Common myeloid progenitor, CD34-positive (primary cell): ENCODE measurements at regions not wholly inside any gene's neighbourhood (a gene's known extent, or its start where the extent isn't known, plus 50 kb on each side); places are given as distances from the start of the nearest gene placed in this dataset.

Source experiments
- CTCF ChIA-PET: fragments of 350-600 bp; sonication (Branson Sonifier 250); formaldehyde crosslinking; loops from one replicate; lab custom pipeline; 2021; ENCODE audit warnings: antibody characterized with exemption; lab: Charles Lee
- POLR2A ChIA-PET: fragments of 350-600 bp; sonication (Branson Sonifier 250); formaldehyde crosslinking; loops from one replicate; lab custom pipeline; 2021; ENCODE audit warnings: antibody characterized with exemption; lab: Charles Lee
- DNase-seq, 3 donors: peaks; one replicate each; pipeline versions ENCODE4 v3.0.0 to v3.0.0-alpha.2; 2013
- H3K27ac ChIP-seq, 2 experiments: 1 replicate in 1 of 2; 2 replicates in 1 of 2; pipeline ENCODE4 v1.7.0; 2013; ENCODE audit warnings: inconsistent platforms in 2 of 2, low read length in 2 of 2, mild to moderate bottlenecking in 2 of 2, low read depth in 1 of 2, moderate library complexity in 1 of 2; ENCODE audit not compliant: severe bottlenecking in 2 of 2, insufficient read depth in 1 of 2, poor library complexity in 1 of 2
- H3K27me3 ChIP-seq, 5 experiments: replicated peaks in 2 of 5; 1 replicate in 3 of 5; 2 replicates in 2 of 5; pipeline versions ENCODE4 v1.6.1 to v1.7.0; 2013; ENCODE audit warnings: low read length in 4 of 5, mild to moderate bottlenecking in 2 of 5, moderate library complexity in 2 of 5, inconsistent platforms in 1 of 5; ENCODE audit not compliant: insufficient read depth in 5 of 5, control insufficient read depth in 4 of 5
- H3K36me3 ChIP-seq, 4 experiments: 1 replicate in 2 of 4; 2 replicates in 2 of 4; pipeline versions ENCODE4 v1.6.1 to v1.7.0; 2013; ENCODE audit warnings: low read length in 3 of 4, control low read depth in 1 of 4, mild to moderate bottlenecking in 1 of 4; ENCODE audit not compliant: control insufficient read depth in 4 of 4, insufficient read depth in 4 of 4
- H3K4me1 ChIP-seq, 4 experiments: 1 replicate in 3 of 4; 2 replicates in 1 of 4; pipeline versions ENCODE4 v1.6.1 to v1.7.1; 2013; ENCODE audit warnings: low read length in 3 of 4, mild to moderate bottlenecking in 3 of 4, control low read depth in 1 of 4, inconsistent platforms in 1 of 4, moderate library complexity in 1 of 4; ENCODE audit not compliant: control insufficient read depth in 4 of 4, insufficient read depth in 4 of 4; ENCODE audit errors: control extremely low read depth in 1 of 4
- H3K4me3 ChIP-seq, 7 experiments: 1 replicate in 4 of 7; 2 replicates in 3 of 7; pipeline versions ENCODE4 v1.5.1 to v1.7.0; 2013; ENCODE audit warnings: mild to moderate bottlenecking in 7 of 7, low read length in 6 of 7, moderate library complexity in 6 of 7, inconsistent platforms in 2 of 7, low read depth in 2 of 7, control low read depth in 1 of 7; ENCODE audit not compliant: insufficient read depth in 4 of 7, control insufficient read depth in 1 of 7; ENCODE audit errors: extremely low read depth in 1 of 7
- H3K9me3 ChIP-seq, 5 experiments: 1 replicate in 4 of 5; 2 replicates in 1 of 5; pipeline versions ENCODE4 v1.6.1 to v1.7.1; 2013; ENCODE audit warnings: low read length in 4 of 5, mild to moderate bottlenecking in 2 of 5, inconsistent platforms in 1 of 5, low read depth in 1 of 5, moderate library complexity in 1 of 5; ENCODE audit not compliant: control insufficient read depth in 4 of 5, insufficient read depth in 2 of 5; ENCODE audit errors: control extremely low read depth in 1 of 5
- WGBS: methylation state at CpG from one replicate; pipeline ENCODE4 v1.1.5; 2013; ENCODE audit not compliant: insufficient coverage; 5-methylcytosine and 5-hydroxymethylcytosine counted together

DNA sequence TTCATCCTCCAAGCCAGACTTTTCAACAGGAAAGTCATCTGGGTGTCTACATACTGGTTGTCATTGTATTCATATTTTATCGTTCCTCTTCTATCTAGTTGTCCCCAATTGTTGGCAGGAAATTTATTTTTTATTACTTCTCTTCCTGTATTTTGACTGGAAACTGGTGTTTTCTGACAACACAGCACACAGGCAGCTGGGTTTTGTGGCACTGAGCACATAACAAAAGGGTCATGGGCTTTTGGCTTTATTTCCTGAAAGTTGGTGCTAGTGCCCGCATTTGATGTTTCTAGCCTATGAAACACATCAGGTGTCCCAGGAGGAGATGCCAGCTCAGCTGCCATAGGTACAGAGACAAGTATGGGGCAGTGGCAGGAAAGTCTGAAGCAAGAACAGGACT lies 126.4 kb downstream of the TMEM17 start:
- CTCF ChIA-PET: no interaction called here
- POLR2A ChIA-PET: interaction anchor here (0.6 kb wide), 1 partner anchor 40 kb away, joined by 5 read pairs; no protein-coding TSS in a partner anchor

DNA sequence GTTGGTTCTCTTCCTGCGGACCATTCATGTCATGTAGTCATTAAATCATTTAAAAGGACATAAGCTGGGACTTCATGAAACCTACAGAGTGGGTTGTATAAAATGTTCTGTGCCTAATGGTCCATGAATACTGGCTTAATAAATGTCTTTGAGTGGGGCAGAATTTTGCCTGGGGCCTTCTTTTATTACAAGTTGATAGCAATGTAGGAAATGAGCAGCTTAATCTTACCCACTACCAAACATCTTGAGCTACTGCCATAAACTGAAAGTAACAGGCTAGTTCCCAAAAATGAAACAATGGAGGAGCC lies 130.9 kb downstream of the TMEM17 start:
- H3K4me3 ChIP-seq: peak overlapping the region in 1 of 7 experiments; percentile 13
- CTCF ChIA-PET: no interaction called here
- H3K9me3 ChIP-seq: peaks cover 0 to 13% (median 7%) of the 10 kb centered on the region in 5 experiments
- WGBS: no CpG with 5 or more reads among the region's 1 CpG
- H3K4me1 ChIP-seq: peaks cover 0 to 31% (median 20%) of the 10 kb centered on the region in 4 experiments
- POLR2A ChIA-PET: no interaction called here
- DNase-seq: peak in 2 of 3 donors; percentile 48 to 65
- no peak overlapping the region for H3K27ac ChIP-seq
- no peaks in the 10 kb centered on the region for H3K27me3 ChIP-seq
- peaks cover 0 to 3% (median 0%) of the 10 kb centered on the region in 4 experiments for H3K36me3 ChIP-seq

More for the DNA sequence above, 126.4 kb downstream of the TMEM17 start:
- H3K9me3 ChIP-seq: no peaks in the 10 kb centered on the region
- peak overlapping the region; percentile 30 to 54 for H3K27ac ChIP-seq
- H3K27me3 ChIP-seq: no peaks in the 10 kb centered on the region
- 6% methylated on average over 1 of the region's 2 CpGs for WGBS
- H3K4me1 ChIP-seq: peaks cover 7 to 53% (median 40%) of the 10 kb centered on the region in 4 experiments
- no peaks in the 10 kb centered on the region for H3K36me3 ChIP-seq
- H3K4me3 ChIP-seq: peak overlapping the region in 1 of 7 experiments; percentile 38
- DNase-seq: peak in 2 of 3 donors; percentile 54 to 64

DNA sequence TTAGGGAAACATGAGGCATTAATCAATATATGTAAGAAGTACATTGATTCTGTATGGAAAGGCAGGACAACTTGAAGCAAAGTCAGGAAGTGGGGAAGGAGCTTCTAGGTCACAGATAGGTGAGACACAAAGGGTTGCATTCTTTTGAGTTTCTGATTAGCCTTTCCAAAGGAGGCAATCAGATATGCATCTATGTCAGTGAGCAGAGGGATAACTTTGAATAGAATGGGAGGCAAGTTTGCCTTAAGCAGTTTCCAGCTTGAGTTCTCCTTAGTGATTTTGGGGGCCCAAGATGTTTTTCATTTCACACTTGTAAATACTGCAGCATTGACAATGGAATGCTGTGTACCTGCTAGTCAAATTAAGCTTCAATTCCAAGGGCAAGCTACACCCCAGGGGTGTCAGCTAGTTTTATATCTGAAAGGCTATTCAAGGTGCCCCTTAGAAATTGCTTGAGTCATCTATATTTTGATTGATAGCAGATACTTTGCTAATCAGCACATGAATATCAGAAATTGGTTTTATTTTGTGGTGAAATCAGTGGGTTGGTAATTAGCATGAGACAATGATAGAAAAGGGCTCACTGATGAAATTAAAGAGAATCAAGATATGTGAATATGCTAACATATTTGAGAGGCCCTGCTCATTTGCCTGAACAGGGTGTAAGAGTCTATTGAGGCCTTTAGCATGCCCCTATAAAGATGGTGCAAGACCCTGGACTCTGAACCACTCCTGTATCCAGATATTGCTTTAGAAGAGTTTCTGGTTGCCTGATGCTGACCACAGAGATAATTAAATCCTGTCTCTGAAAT lies 131.5 kb downstream of the TMEM17 start:
- Histone ChIP-seq H3K4me1 (peaks cover 0 to 29% (median 17%) of the 10 kb centered on the region in 4 experiments), H3K4me3 (peak overlapping the region in 1 of 7 experiments; percentile 13), H3K27ac (no peak overlapping the region), H3K9me3 (peaks cover 0 to 13% (median 7%) of the 10 kb centered on the region in 5 experiments), H3K27me3 (no peaks in the 10 kb centered on the region), H3K36me3 (peaks cover 0 to 3% (median 0%) of the 10 kb centered on the region in 4 experiments)
- ChIA-PET CTCF (no interaction called here), POLR2A (no interaction called here)
- no peak for DNase-seq

DNA sequence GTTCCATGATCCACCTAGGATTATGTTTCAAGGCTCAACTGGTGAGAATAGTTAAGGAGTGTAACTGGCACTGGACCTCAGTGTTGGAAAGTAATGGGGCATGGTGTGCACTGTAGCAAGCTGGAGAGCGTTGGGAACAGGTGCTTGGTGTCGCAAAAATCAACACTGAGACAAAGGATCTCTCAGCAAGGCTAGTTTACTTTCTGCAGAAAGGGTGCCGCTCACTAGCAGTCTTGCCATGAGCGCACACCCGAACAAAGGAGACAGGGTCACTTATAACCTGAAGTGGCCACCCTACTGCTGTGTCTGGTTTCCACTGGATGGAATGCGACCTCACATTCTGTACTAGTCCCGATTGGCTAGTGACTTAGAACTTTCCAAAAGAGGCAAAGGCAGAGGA lies 133.2 kb downstream of the TMEM17 start:
- Histone ChIP-seq H3K36me3 (peaks cover 0 to 3% (median 0%) of the 10 kb centered on the region in 4 experiments), H3K4me3 (no peak overlapping the region), H3K27me3 (no peaks in the 10 kb centered on the region), H3K4me1 (peaks cover 0 to 19% (median 6%) of the 10 kb centered on the region in 4 experiments), H3K9me3 (peaks cover 0 to 13% (median 7%) of the 10 kb centered on the region in 5 experiments), H3K27ac (no peak overlapping the region)
- WGBS: 99% methylated on average over 6 of the region's 7 CpGs
- CTCF ChIA-PET: no interaction called here
- POLR2A ChIA-PET: no interaction called here
- no peak for DNase-seq

DNA sequence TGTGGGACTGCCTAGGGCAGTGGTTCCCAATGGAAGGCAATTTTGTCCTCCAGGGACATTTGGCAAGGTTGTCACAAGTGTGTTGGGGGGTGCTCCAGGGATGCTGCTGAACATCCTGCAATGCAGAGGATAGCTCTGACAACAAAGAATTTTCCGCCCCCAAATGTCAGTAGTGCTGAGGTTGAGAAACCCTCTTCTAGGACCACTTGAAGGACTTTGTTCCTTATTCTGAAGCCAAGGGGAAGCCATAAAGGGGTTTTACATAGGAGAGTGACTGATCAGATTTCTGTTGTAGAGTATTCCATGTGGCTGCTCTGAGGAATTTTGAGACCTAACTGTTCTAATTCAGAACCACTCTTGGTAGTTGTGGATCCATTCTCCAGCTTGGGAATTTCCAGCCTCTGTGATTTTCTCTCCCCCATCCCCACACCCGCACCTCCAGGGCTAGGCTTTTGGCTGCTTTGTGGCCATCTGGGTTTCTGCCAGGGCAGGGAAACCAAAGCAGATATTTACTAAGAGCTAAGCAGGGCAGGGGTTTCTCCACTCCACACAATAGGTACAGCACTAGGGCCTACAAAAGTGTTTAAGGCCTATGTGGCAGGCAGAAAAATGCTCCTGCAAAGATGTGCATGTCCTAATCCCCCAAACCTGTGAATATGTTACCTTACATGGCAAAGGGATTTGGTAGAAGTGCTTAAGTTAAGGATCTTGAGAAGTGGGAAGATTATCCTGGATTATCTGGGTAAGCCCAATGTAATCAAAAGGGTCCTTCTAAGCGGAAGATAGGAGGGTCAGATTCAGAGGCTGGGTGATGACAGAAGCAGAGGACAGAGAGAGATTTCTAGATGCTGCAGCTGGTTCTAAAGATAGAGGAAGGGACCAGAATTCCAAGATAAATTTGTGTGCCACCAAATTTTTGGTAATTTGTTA lies 135.4 kb downstream of the TMEM17 start:
- CTCF ChIA-PET: interaction anchor here (1.6 kb wide), 1 partner anchor 41 kb away, joined by 4 read pairs; no protein-coding TSS in a partner anchor
- DNase-seq: peak in 1 of 3 donors; percentile 32

DNA sequence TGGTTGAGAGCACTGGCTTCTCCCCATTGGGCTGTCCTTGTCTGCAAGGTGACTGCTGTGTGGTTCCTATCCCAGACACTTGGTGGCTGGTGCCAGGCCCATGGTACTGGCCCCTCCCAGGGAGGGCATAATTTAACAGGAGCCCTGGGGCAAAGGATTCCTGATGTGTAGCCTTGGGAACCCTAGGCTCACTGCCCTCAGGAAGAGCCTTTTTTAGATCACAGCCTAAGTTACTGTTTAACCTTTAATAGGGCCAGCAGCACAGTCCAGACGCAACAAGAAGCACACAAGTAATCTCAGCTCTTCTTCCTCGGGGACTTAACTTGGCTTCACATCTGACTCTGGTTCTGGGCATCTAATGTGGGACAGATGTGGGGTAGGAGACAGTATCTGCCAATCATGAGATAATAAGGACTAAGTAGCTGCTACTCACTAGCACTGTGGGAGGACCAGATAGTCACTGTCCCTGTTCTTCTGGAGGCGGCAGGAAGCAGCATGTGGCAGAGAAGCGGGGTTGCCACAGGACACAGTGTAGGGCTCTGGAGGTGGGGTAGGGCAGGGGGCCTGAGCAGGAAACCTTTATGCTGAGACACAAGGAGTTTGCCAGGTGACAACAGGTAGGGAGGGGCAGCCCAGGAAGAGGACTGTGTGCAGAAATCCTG lies 136.3 kb downstream of the TMEM17 start:
- DNase-seq: no peak
- Histone ChIP-seq H3K27me3 (no peaks in the 10 kb centered on the region), H3K36me3 (peaks cover 0 to 3% (median 0%) of the 10 kb centered on the region in 4 experiments), H3K4me1 (peaks cover 6 to 39% (median 24%) of the 10 kb centered on the region in 4 experiments), H3K27ac (no peak overlapping the region), H3K4me3 (no peak overlapping the region), H3K9me3 (peaks cover 0 to 13% (median 7%) of the 10 kb centered on the region in 5 experiments)
- POLR2A ChIA-PET: no interaction called here
- CTCF ChIA-PET: interaction anchor here (1.6 kb wide), 1 partner anchor 42 kb away, joined by 4 read pairs; no protein-coding TSS in a partner anchor
- WGBS: 94% methylated on average over 4 of the region's 4 CpGs

More for the DNA sequence above, 135.4 kb downstream of the TMEM17 start:
- Histone ChIP-seq H3K9me3 (peaks cover 0 to 13% (median 7%) of the 10 kb centered on the region in 5 experiments), H3K27me3 (no peaks in the 10 kb centered on the region), H3K36me3 (peaks cover 0 to 3% (median 0%) of the 10 kb centered on the region in 4 experiments), H3K4me3 (no peak overlapping the region), H3K4me1 (peaks cover 0 to 36% (median 17%) of the 10 kb centered on the region in 4 experiments), H3K27ac (no peak overlapping the region)
- POLR2A ChIA-PET: no interaction called here
- WGBS: 100% methylated on average over 3 of the region's 3 CpGs
